ENCODE measurements at regions not wholly inside any gene's neighbourhood (a gene's known extent, or its start where the extent isn't known, plus 50 kb on each side); places are given as distances from the start of the nearest gene placed in this dataset.
"Not testable (repeated sequence)": the region's sequence is repeated elsewhere in the genome, so short reads cannot be mapped to it uniquely, and the experiment has no call there.

- DNase-seq (ENCODE audit: low read depth in 3 of 3, low spot score in 1 of 3): no peak
Measured at GRCh38 chr14:48615618-48616017, 940.2 kb upstream of the MDGA2 start.

GRCh38 chr14:48614003-48614402, 938.6 kb upstream of the MDGA2 start:
- no peak for DNase-seq (ENCODE audit: low read depth in 3 of 3, low spot score in 1 of 3)

- DNase-seq (ENCODE audit: low read depth in 3 of 3, low spot score in 1 of 3): not testable (repeated sequence)
Measured at GRCh38 chr14:48606960-48607359, 931.6 kb upstream of the MDGA2 start.

GRCh38 chr14:48598458-48598857, 923.1 kb upstream of the MDGA2 start:
- DNase-seq (ENCODE audit: low read depth in 3 of 3, low spot score in 1 of 3): no peak

GRCh38 chr14:48586099-48586498, 910.7 kb upstream of the MDGA2 start:
- no peak for DNase-seq (ENCODE audit: low read depth in 3 of 3, low spot score in 1 of 3)

GRCh38 chr14:48584031-48584430, 908.6 kb upstream of the MDGA2 start:
- no peak for DNase-seq (ENCODE audit: low read depth in 3 of 3, low spot score in 1 of 3)

- DNase-seq (ENCODE audit: low read depth in 3 of 3, low spot score in 1 of 3): no peak
Measured at GRCh38 chr14:48582938-48583337, 907.5 kb upstream of the MDGA2 start.

GRCh38 chr14:48580692-48581091, 905.3 kb upstream of the MDGA2 start:
- DNase-seq (ENCODE audit: low read depth in 3 of 3, low spot score in 1 of 3): no peak

GRCh38 chr14:48575772-48576171, 900.4 kb upstream of the MDGA2 start:
- DNase-seq (ENCODE audit: low read depth in 3 of 3, low spot score in 1 of 3): no peak

- DNase-seq (ENCODE audit: low read depth in 3 of 3, low spot score in 1 of 3): no peak
Measured at GRCh38 chr14:48568688-48569087, 893.3 kb upstream of the MDGA2 start.

GRCh38 chr14:48568252-48568651, 892.8 kb upstream of the MDGA2 start:
- DNase-seq (ENCODE audit: low read depth in 3 of 3, low spot score in 1 of 3): no peak

- DNase-seq (ENCODE audit: low read depth in 3 of 3, low spot score in 1 of 3): no peak
Measured at GRCh38 chr14:48563489-48563888, 888.1 kb upstream of the MDGA2 start.

GRCh38 chr14:48561438-48561837, 886.0 kb upstream of the MDGA2 start:
- not testable (repeated sequence) for DNase-seq (ENCODE audit: low read depth in 3 of 3, low spot score in 1 of 3)

- no peak for DNase-seq (ENCODE audit: low read depth in 3 of 3, low spot score in 1 of 3)
Measured at GRCh38 chr14:48560421-48560820, 885.0 kb upstream of the MDGA2 start.

- no peak for DNase-seq (ENCODE audit: low read depth in 3 of 3, low spot score in 1 of 3)
Measured at GRCh38 chr14:48553443-48553842, 878.0 kb upstream of the MDGA2 start.

- no peak for DNase-seq (ENCODE audit: low read depth in 3 of 3, low spot score in 1 of 3)
Measured at GRCh38 chr14:48546996-48547395, 871.6 kb upstream of the MDGA2 start.

GRCh38 chr14:48537600-48537999, 862.2 kb upstream of the MDGA2 start:
- DNase-seq (ENCODE audit: low read depth in 3 of 3, low spot score in 1 of 3): no peak

GRCh38 chr14:48536318-48536717, 860.9 kb upstream of the MDGA2 start:
- no peak for DNase-seq (ENCODE audit: low read depth in 3 of 3, low spot score in 1 of 3)

GRCh38 chr14:48527832-48528231, 852.4 kb upstream of the MDGA2 start:
- no peak for DNase-seq (ENCODE audit: low read depth in 3 of 3, low spot score in 1 of 3)

- no peak for DNase-seq (ENCODE audit: low read depth in 3 of 3, low spot score in 1 of 3)
Measured at GRCh38 chr14:48526307-48526706, 850.9 kb upstream of the MDGA2 start.

- DNase-seq (ENCODE audit: low read depth in 3 of 3, low spot score in 1 of 3): no peak
Measured at GRCh38 chr14:48504921-48505320, 829.5 kb upstream of the MDGA2 start.

GRCh38 chr14:48490756-48491155, 815.4 kb upstream of the MDGA2 start:
- DNase-seq (ENCODE audit: low read depth in 3 of 3, low spot score in 1 of 3): no peak

- no peak for DNase-seq (ENCODE audit: low read depth in 3 of 3, low spot score in 1 of 3)
Measured at GRCh38 chr14:48473944-48474343, 798.5 kb upstream of the MDGA2 start.

- no peak for DNase-seq (ENCODE audit: low read depth in 3 of 3, low spot score in 1 of 3)
Measured at GRCh38 chr14:48456051-48456450, 780.6 kb upstream of the MDGA2 start.

Measured in stimulated activated CD4-positive, alpha-beta T cell treated with anti-CD3 and anti-CD28 coated beads, TNF-alpha, amount 100 ng/mL, for 1 hour (primary cell).